Activated B cell treated with CpG ODN at 0.5 μM for 24 hours (primary cell): ENCODE measurements at regions not wholly inside any gene's neighbourhood (a gene's known extent, or its start where the extent isn't known, plus 50 kb on each side); places are given as distances from the start of the nearest gene placed in this dataset.

Experiments used
- ATAC-seq: fragments of 200-7000 bp; cut with Tn5 transposase; one replicate; pipeline ENCODE4 v1.10.0; 2021; ENCODE audit warnings: low read depth, mild to moderate bottlenecking, moderate library complexity
- CTCF ChIA-PET: fragments of 350-600 bp; sonication (Branson Sonifier 250); formaldehyde crosslinking; loops from one replicate; lab custom pipeline; 2021; ENCODE audit warnings: antibody characterized with exemption; lab: Charles Lee
- POLR2A ChIA-PET: fragments of 350-600 bp; sonication (Branson Sonifier 250); formaldehyde crosslinking; loops from one replicate; lab custom pipeline; 2021; ENCODE audit warnings: antibody characterized with exemption; lab: Charles Lee
- DNase-seq: peaks from one replicate; pipeline ENCODE4 v3.0.0; 2022
- H3K27ac Mint-ChIP-seq: one replicate; pipeline ENCODE4 v1.8.0; 2020; ENCODE audit warnings: mixed read lengths
- H3K27me3 Mint-ChIP-seq: one replicate; pipeline ENCODE4 v1.8.0; 2021; ENCODE audit warnings: mixed read lengths
- H3K36me3 Mint-ChIP-seq: one replicate; pipeline ENCODE4 v1.8.0; 2021; ENCODE audit warnings: low read depth, mixed read lengths
- H3K4me1 Mint-ChIP-seq: one replicate; pipeline ENCODE4 v1.8.0; 2021; ENCODE audit warnings: mixed read lengths
- H3K4me3 Mint-ChIP-seq: one replicate; pipeline ENCODE4 v1.8.0; 2020; ENCODE audit warnings: mild to moderate bottlenecking, mixed read lengths
- H3K9me3 Mint-ChIP-seq: one replicate; pipeline ENCODE4 v1.8.0; 2020; ENCODE audit warnings: mixed read lengths
- intact Hi-C: fragments of 100-400 bp; cut with micrococcal nuclease; formaldehyde crosslinking; loops from one replicate; pipeline ENCODE4 v1.15.1; 2024
- TF ChIP-seq, protein P1 (sequence below): fragments of 200-600 bp; IDR thresholded peaks from one replicate; pipeline ENCODE4 v1.8.0; 2022; ENCODE audit warnings: antibody characterized with exemption, mild to moderate bottlenecking

DNA sequence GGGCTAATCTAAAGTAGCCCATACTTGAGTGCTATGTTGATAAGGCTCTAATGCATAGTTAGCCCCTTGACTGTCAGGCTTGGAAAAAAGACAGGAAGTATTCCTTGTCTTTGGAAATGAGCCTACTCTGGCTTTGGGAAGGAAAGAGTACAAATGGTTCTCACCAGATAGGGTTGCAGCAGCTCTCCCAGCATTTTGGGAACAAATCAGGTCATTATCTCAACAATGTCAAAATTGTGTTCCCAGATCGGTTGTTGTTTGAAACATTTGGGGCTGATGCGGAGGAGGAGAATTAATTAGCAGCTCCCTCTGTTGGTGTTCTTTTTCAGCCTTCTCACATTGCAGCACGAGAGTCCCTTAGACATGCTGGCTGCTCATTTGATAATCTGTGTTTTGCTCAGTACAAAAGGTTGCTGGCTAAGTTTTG is 294.7 kb upstream of the DMRT1 start:
- POLR2A ChIA-PET = no interaction called here

DNA sequence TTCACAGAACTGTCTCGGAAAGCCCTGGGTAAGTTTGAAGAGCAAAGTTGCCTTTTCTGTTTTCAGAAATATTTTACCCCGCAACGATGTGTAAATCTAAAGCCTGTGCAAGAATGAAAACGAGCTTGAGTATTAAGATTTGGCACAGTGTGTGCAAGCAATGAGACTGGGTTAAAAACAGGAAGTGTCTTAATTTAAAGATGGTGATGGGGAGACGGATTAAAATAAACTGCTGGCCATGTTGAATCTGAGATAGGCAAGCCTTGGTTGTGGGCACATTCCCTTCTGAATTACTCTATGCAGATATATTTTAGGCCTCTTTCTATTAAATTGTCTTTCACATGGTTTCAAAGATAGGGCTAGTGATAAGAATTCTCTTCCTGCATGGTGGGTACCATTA is 294.2 kb upstream of the DMRT1 start:
- POLR2A ChIA-PET = no interaction called here
- ATAC-seq = no peak
- no peaks in the 10 kb centered on the region for H3K36me3 Mint-ChIP-seq
- no peaks in the 10 kb centered on the region for H3K9me3 Mint-ChIP-seq
- no peak overlapping the region for H3K4me3 Mint-ChIP-seq
- TF ChIP-seq, protein P1, sequence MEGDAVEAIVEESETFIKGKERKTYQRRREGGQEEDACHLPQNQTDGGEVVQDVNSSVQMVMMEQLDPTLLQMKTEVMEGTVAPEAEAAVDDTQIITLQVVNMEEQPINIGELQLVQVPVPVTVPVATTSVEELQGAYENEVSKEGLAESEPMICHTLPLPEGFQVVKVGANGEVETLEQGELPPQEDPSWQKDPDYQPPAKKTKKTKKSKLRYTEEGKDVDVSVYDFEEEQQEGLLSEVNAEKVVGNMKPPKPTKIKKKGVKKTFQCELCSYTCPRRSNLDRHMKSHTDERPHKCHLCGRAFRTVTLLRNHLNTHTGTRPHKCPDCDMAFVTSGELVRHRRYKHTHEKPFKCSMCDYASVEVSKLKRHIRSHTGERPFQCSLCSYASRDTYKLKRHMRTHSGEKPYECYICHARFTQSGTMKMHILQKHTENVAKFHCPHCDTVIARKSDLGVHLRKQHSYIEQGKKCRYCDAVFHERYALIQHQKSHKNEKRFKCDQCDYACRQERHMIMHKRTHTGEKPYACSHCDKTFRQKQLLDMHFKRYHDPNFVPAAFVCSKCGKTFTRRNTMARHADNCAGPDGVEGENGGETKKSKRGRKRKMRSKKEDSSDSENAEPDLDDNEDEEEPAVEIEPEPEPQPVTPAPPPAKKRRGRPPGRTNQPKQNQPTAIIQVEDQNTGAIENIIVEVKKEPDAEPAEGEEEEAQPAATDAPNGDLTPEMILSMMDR = no peak
- peaks cover 6% of the 10 kb centered on the region for H3K27me3 Mint-ChIP-seq
- H3K4me1 Mint-ChIP-seq = peaks cover 4% of the 10 kb centered on the region
- no peak for DNase-seq
- H3K27ac Mint-ChIP-seq = no peak overlapping the region
- CTCF ChIA-PET = no interaction called here
- intact Hi-C loops = no loop called here

More for the DNA sequence above, 294.7 kb upstream of the DMRT1 start:
- DNase-seq (no peak), ATAC-seq (no peak)
- Mint-ChIP-seq H3K27ac (no peak overlapping the region), H3K9me3 (no peaks in the 10 kb centered on the region), H3K4me1 (peaks cover 4% of the 10 kb centered on the region), H3K36me3 (no peaks in the 10 kb centered on the region), H3K27me3 (peaks cover 6% of the 10 kb centered on the region), H3K4me3 (no peak overlapping the region)
- intact Hi-C loops = no loop called here
- CTCF ChIA-PET = no interaction called here
- TF ChIP-seq, protein P1 = no peak

DNA sequence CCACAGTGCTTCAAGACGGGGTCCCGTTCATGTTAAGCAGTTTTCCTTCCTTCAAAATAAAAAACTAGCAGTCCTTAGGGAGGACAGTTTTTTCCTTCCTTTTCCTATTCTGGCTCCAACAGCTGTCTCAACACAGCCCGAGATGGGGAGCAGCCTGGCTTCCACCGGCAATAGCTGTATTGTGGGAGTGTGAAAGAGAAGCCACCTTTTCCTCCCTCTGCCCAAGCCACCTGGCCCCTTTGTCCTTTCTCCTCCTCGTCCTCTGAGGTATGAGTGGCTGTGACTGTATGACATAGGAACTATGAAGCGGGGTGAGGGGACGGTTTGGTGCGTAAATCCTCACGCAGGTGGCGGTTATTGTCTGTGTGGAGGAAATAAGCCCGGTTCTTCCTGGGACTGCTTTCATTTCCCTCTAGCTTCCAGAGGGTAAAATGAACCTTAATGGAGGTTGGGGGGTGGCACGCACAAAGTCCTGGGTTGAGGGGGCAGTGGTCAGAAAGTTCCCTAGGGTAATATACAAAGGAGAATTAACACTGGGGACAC is 292.0 kb upstream of the DMRT1 start:
- DNase-seq (no peak), ATAC-seq (no peak)
- TF ChIP-seq, protein P1 = no peak
- H3K4me1 Mint-ChIP-seq = peaks cover 4% of the 10 kb centered on the region
- H3K9me3 Mint-ChIP-seq = no peaks in the 10 kb centered on the region
- ChIA-PET CTCF (no interaction called here), POLR2A (no interaction called here)
- H3K4me3 Mint-ChIP-seq = no peak overlapping the region
- H3K36me3 Mint-ChIP-seq = no peaks in the 10 kb centered on the region
- intact Hi-C loops = no loop called here
- peaks cover 7% of the 10 kb centered on the region for H3K27me3 Mint-ChIP-seq
- H3K27ac Mint-ChIP-seq = no peak overlapping the region

DNA sequence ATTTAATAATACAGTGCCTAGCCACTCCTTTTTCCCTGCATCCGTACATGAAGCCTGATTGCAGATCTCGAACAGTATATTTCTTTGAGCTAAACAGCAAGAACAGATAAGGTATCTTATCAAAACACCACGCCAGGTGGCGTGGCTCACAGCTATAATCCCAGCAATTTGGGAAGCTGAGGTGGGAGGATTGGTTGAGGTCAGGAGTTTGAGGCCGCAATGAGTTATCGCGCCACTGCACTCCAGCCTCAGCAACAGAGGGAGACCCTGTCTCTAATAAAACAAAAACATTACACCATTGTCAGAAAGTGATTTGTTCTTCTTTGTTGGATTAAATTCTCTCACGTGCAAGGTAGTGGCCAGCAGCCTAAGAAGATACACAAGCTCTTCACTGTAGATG is 291.2 kb upstream of the DMRT1 start:
- Mint-ChIP-seq H3K27me3 (peaks cover 4% of the 10 kb centered on the region), H3K36me3 (no peaks in the 10 kb centered on the region), H3K27ac (no peak overlapping the region), H3K4me3 (no peak overlapping the region), H3K4me1 (peaks cover 4% of the 10 kb centered on the region), H3K9me3 (no peaks in the 10 kb centered on the region)
- POLR2A ChIA-PET = no interaction called here
- intact Hi-C loops = no loop called here
- CTCF ChIA-PET = no interaction called here
- no peak for ATAC-seq
- no peak for DNase-seq
- TF ChIP-seq, protein P1 = no peak

DNA sequence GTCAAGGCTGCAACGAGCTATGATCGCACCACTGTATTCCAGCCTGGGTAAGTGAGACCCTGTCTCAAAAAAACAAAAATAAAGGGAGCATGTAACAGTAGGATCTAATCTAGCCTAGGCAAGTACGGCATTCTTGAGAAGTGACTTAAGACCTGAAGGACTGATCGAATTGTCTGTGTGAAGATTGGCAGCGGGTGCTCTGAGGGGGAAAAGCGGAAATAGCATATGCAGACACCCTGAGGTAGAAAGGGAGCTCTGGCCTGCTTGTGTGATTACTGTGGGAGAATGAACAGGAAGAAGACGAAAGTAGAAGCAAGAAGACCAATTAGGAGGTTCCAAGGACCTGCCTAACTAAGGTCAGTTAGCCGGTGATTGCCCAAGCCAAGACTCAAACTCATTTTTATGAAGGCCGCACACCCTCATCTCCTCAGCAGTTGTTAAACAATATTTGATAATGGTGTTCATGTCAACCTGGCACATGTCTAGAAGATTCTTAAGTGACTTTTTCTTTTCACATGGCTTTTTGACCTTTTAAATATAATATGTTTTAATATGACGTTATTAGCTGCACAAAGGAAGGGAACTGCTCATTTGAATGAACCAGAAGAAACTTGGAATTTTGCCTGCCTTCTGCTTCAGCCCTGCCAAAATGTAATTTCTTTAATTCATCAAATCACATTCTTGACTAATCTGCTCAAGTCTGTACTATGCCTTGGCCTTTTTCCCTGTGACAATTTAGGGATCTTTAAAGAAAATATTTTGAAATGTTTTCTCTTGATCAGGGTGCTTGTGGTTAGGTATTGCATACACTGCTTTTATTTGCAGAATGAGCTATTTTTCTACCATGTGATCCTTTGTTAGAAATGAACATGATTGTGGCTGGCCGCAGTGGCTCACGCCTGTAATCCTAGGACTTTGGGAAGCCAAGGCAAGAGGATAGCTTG is 289.2 kb upstream of the DMRT1 start:
- ATAC-seq (no peak), DNase-seq (no peak)
- Mint-ChIP-seq H3K36me3 (no peaks in the 10 kb centered on the region), H3K4me3 (no peak overlapping the region), H3K4me1 (peaks cover under 1% of the 10 kb centered on the region), H3K27me3 (peaks cover 4% of the 10 kb centered on the region), H3K9me3 (no peaks in the 10 kb centered on the region), H3K27ac (no peak overlapping the region)
- POLR2A ChIA-PET = no interaction called here
- intact Hi-C loops = no loop called here
- TF ChIP-seq, protein P1 = no peak
- CTCF ChIA-PET = no interaction called here
